ENCODE measurements at regions not wholly inside any gene's neighbourhood (a gene's known extent, or its start where the extent isn't known, plus 50 kb on each side); places are given as distances from the start of the nearest gene placed in this dataset.

DNA sequence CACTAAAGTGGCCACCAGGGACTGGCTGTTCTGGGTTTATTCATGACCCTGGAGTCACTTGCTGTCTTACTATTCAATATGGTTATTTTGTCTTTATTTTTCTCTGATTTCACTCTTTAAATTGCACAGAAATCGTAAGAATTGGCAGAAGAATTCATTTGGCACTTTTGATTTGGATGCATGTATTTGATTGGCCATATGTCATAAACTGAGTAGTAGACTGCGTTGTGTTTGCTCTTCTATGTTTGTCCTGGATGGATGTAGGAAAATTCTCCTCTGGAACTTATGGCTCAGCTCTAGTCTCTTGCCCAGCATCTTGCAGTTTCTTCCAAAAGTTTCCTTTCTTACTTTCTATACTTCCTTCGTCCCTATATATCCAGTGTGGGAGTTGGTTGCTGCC is 452.7 kb downstream of the GATA3 start:
- no peak for DNase-seq
- H3K4me1 Mint-ChIP-seq (ENCODE audit: low read depth, unreplicated experiment): peaks cover 16% of the 10 kb centered on the region
- Histone ChIP-seq H3K9me3 (no peaks in the 10 kb centered on the region), H3K36me3 (ENCODE audit: control insufficient read depth, insufficient read depth, low read length) (no peaks in the 10 kb centered on the region), H3K4me1 (peaks cover 17% of the 10 kb centered on the region), H3K4me3 (ENCODE audit: low read depth, low read length) (no peak overlapping the region), H3K27me3 (replicated peaks; ENCODE audit: control insufficient read depth, insufficient read depth, low read length) (no peaks in the 10 kb centered on the region)
- H3K36me3 Mint-ChIP-seq (ENCODE audit: insufficient read depth, unreplicated experiment): no peaks in the 10 kb centered on the region
- intact Hi-C loops (cut with micrococcal nuclease; ENCODE audit: unreplicated experiment): no loop called here
- BruUV-seq (replicated peaks): no TSS peak
- TF ChIP-seq, protein P1, sequence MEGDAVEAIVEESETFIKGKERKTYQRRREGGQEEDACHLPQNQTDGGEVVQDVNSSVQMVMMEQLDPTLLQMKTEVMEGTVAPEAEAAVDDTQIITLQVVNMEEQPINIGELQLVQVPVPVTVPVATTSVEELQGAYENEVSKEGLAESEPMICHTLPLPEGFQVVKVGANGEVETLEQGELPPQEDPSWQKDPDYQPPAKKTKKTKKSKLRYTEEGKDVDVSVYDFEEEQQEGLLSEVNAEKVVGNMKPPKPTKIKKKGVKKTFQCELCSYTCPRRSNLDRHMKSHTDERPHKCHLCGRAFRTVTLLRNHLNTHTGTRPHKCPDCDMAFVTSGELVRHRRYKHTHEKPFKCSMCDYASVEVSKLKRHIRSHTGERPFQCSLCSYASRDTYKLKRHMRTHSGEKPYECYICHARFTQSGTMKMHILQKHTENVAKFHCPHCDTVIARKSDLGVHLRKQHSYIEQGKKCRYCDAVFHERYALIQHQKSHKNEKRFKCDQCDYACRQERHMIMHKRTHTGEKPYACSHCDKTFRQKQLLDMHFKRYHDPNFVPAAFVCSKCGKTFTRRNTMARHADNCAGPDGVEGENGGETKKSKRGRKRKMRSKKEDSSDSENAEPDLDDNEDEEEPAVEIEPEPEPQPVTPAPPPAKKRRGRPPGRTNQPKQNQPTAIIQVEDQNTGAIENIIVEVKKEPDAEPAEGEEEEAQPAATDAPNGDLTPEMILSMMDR (IDR thresholded peaks at IDR 0.05; ENCODE audit: insufficient read depth in 1 of 2, low read depth in 1 of 2, low read length in 1 of 2, severe bottlenecking in 1 of 2, unreplicated experiment in 1 of 2): no peak
- no peaks in the 10 kb centered on the region for H3K9me3 Mint-ChIP-seq (ENCODE audit: unreplicated experiment)
- H3K27me3 Mint-ChIP-seq (ENCODE audit: insufficient read depth, unreplicated experiment): no peaks in the 10 kb centered on the region
- POLR2A ChIA-PET: no interaction called here
- CTCF ChIA-PET: no interaction called here
- no peak overlapping the region for H3K27ac Mint-ChIP-seq (ENCODE audit: unreplicated experiment)
- no peak overlapping the region for H3K4me3 Mint-ChIP-seq (ENCODE audit: unreplicated experiment)

DNA sequence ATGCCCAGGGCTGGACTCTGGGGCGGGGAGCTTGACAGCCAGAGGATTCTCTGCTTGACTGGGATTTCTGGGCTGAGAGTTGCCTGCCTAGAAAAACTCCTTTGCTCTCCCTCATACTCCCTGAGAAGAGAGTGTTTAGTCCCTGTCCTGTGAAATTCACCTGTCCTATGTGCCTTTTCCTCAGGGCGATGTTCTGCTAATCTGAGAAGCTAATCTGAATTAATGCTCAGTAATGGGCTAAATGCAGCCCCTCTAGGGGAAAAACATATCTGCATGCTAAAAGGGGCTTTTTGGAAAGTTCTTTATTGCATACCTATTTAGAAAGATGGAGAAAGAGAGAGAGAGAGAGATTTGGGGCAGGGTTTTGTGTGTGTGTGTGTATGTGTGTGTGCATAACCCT is 454.4 kb downstream of the GATA3 start:
- Histone ChIP-seq H3K27me3 (replicated peaks; ENCODE audit: control insufficient read depth, insufficient read depth, low read length) (no peaks in the 10 kb centered on the region), H3K4me3 (ENCODE audit: low read depth, low read length) (no peak overlapping the region), H3K4me1 (peaks cover 17% of the 10 kb centered on the region), H3K36me3 (ENCODE audit: control insufficient read depth, insufficient read depth, low read length) (no peaks in the 10 kb centered on the region), H3K9me3 (no peaks in the 10 kb centered on the region)
- no peaks in the 10 kb centered on the region for H3K9me3 Mint-ChIP-seq (ENCODE audit: unreplicated experiment)
- ChIA-PET CTCF (interaction anchor here (0.8 kb wide), 1 partner anchor 25 kb away, joined by 3 read pairs; no protein-coding TSS in a partner anchor), POLR2A (no interaction called here)
- DNase-seq: no peak
- TF ChIP-seq, protein P1 (IDR thresholded peaks at IDR 0.05; ENCODE audit: insufficient read depth in 1 of 2, low read depth in 1 of 2, low read length in 1 of 2, severe bottlenecking in 1 of 2, unreplicated experiment in 1 of 2): no peak
- no peaks in the 10 kb centered on the region for H3K27me3 Mint-ChIP-seq (ENCODE audit: insufficient read depth, unreplicated experiment)
- peak overlapping the region; percentile 5 for H3K27ac Mint-ChIP-seq (ENCODE audit: unreplicated experiment)
- no peak overlapping the region for H3K4me3 Mint-ChIP-seq (ENCODE audit: unreplicated experiment)
- no peaks in the 10 kb centered on the region for H3K36me3 Mint-ChIP-seq (ENCODE audit: insufficient read depth, unreplicated experiment)
- BruUV-seq (replicated peaks): no TSS peak
- intact Hi-C loops (cut with micrococcal nuclease; ENCODE audit: unreplicated experiment): no loop called here
- H3K4me1 Mint-ChIP-seq (ENCODE audit: low read depth, unreplicated experiment): peaks cover 16% of the 10 kb centered on the region

DNA sequence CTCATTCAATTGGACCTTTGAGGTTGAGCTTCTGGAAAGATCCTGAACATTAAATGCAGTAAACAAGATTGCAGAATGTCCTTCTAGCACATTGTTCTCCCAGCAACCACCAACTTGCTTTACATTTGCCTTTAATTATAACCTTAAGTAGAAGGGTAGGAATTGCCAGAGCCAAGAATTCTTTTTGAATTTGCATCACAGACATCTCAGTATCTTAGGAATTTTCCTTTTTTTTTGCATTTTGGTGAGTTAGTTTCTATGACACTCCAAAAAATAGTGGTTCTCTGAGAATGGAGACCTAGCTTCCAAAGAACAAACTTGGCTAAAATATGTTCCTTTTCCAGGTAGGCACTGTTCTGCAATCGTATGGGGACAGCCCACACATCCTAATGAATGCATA is 456.0 kb downstream of the GATA3 start:
- no peaks in the 10 kb centered on the region for H3K9me3 ChIP-seq
- Mint-ChIP-seq H3K27ac (ENCODE audit: unreplicated experiment) (no peak overlapping the region), H3K27me3 (ENCODE audit: insufficient read depth, unreplicated experiment) (no peaks in the 10 kb centered on the region), H3K36me3 (ENCODE audit: insufficient read depth, unreplicated experiment) (no peaks in the 10 kb centered on the region), H3K4me1 (ENCODE audit: low read depth, unreplicated experiment) (peaks cover 16% of the 10 kb centered on the region), H3K4me3 (ENCODE audit: unreplicated experiment) (no peak overlapping the region), H3K9me3 (ENCODE audit: unreplicated experiment) (no peaks in the 10 kb centered on the region)
- POLR2A ChIA-PET: no interaction called here
- DNase-seq: no peak
- no TSS peak for BruUV-seq (replicated peaks)
- no peaks in the 10 kb centered on the region for H3K27me3 ChIP-seq (replicated peaks; ENCODE audit: control insufficient read depth, insufficient read depth, low read length)
- H3K4me3 ChIP-seq (ENCODE audit: low read depth, low read length): no peak overlapping the region
- intact Hi-C loops (cut with micrococcal nuclease; ENCODE audit: unreplicated experiment): no loop called here
- peaks cover 17% of the 10 kb centered on the region for H3K4me1 ChIP-seq
- H3K36me3 ChIP-seq (ENCODE audit: control insufficient read depth, insufficient read depth, low read length): no peaks in the 10 kb centered on the region
- TF ChIP-seq, protein P1 (IDR thresholded peaks at IDR 0.05; ENCODE audit: insufficient read depth in 1 of 2, low read depth in 1 of 2, low read length in 1 of 2, severe bottlenecking in 1 of 2, unreplicated experiment in 1 of 2): no peak
- CTCF ChIA-PET: interaction anchor here (0.6 kb wide), 1 partner anchor 638 kb away, joined by 4 read pairs; no protein-coding TSS in a partner anchor
